ENCODE measurements at regions not wholly inside any gene's neighbourhood (a gene's known extent, or its start where the extent isn't known, plus 50 kb on each side); places are given as distances from the start of the nearest gene placed in this dataset.

GRCh38 chr10:131475043-131475442 is 163.5 kb upstream of the TCERG1L start:
- H3K27me3 ChIP-seq (replicated peaks; ENCODE audit: insufficient read depth, low read depth, low read length, poor library complexity) = no peaks in the 10 kb centered on the region
- ChIA-PET POLR2A (ENCODE audit: low non-redundant PET) (no interaction called here), CTCF (interaction anchor here (0.5 kb wide), 1 partner anchor 56 kb away, joined by 5 read pairs; no protein-coding TSS in a partner anchor)
- BruUV-seq (replicated peaks) = no TSS peak
- H3K4me1 ChIP-seq (ENCODE audit: insufficient read depth, low read length, poor library complexity, severe bottlenecking) = no peaks in the 10 kb centered on the region
- no peaks in the 10 kb centered on the region for H3K9me3 ChIP-seq (ENCODE audit: low read depth, low read length, poor library complexity, severe bottlenecking)
- intact Hi-C loops (cut with micrococcal nuclease; ENCODE audit: unreplicated experiment) = no loop called here
- DNase-seq (ENCODE audit: low spot score) = no peak
- no peaks in the 10 kb centered on the region for H3K36me3 ChIP-seq (ENCODE audit: insufficient read depth, low read length, poor library complexity, severe bottlenecking)
- no peak overlapping the region for H3K27ac ChIP-seq (ENCODE audit: low read depth, low read length, poor library complexity, severe bottlenecking)
- no peak overlapping the region for H3K4me3 ChIP-seq (ENCODE audit: low read depth, low read length, poor library complexity, severe bottlenecking)
- TF ChIP-seq EZH2 (IDR thresholded peaks at IDR 0.05; ENCODE audit: borderline replicate concordance, low read depth, low read length, poor library complexity, severe bottlenecking) = no peak
- no peak for TF ChIP-seq CTCF (conservative IDR thresholded peaks at IDR 0.05; ENCODE audit: low read depth, low read length)

- intact Hi-C loops (cut with micrococcal nuclease; ENCODE audit: unreplicated experiment) = no loop called here
- DNase-seq (ENCODE audit: low spot score) = no peak
- Histone ChIP-seq H3K9me3 (ENCODE audit: low read depth, low read length, poor library complexity, severe bottlenecking) (no peaks in the 10 kb centered on the region), H3K4me1 (ENCODE audit: insufficient read depth, low read length, poor library complexity, severe bottlenecking) (no peaks in the 10 kb centered on the region), H3K27ac (ENCODE audit: low read depth, low read length, poor library complexity, severe bottlenecking) (no peak overlapping the region), H3K36me3 (ENCODE audit: insufficient read depth, low read length, poor library complexity, severe bottlenecking) (no peaks in the 10 kb centered on the region), H3K27me3 (replicated peaks; ENCODE audit: insufficient read depth, low read depth, low read length, poor library complexity) (no peaks in the 10 kb centered on the region), H3K4me3 (ENCODE audit: low read depth, low read length, poor library complexity, severe bottlenecking) (no peak overlapping the region)
- BruUV-seq (replicated peaks) = no TSS peak
- no peak for TF ChIP-seq EZH2 (IDR thresholded peaks at IDR 0.05; ENCODE audit: borderline replicate concordance, low read depth, low read length, poor library complexity, severe bottlenecking)
- no peak for TF ChIP-seq CTCF (conservative IDR thresholded peaks at IDR 0.05; ENCODE audit: low read depth, low read length)
- POLR2A ChIA-PET (ENCODE audit: low non-redundant PET) = no interaction called here
- CTCF ChIA-PET = interaction anchor here (0.5 kb wide), 1 partner anchor 56 kb away, joined by 5 read pairs; no protein-coding TSS in a partner anchor
These were observed 164.3 kb upstream of the TCERG1L start for GRCh38 chr10:131475803-131476202.

GRCh38 chr10:131477457-131478121 is 166.1 kb upstream of the TCERG1L start:
- Histone ChIP-seq H3K27me3 (replicated peaks; ENCODE audit: insufficient read depth, low read depth, low read length, poor library complexity) (no peaks in the 10 kb centered on the region), H3K36me3 (ENCODE audit: insufficient read depth, low read length, poor library complexity, severe bottlenecking) (no peaks in the 10 kb centered on the region), H3K4me1 (ENCODE audit: insufficient read depth, low read length, poor library complexity, severe bottlenecking) (no peaks in the 10 kb centered on the region), H3K9me3 (ENCODE audit: low read depth, low read length, poor library complexity, severe bottlenecking) (no peaks in the 10 kb centered on the region), H3K4me3 (ENCODE audit: low read depth, low read length, poor library complexity, severe bottlenecking) (no peak overlapping the region), H3K27ac (ENCODE audit: low read depth, low read length, poor library complexity, severe bottlenecking) (no peak overlapping the region)
- TF ChIP-seq CTCF (conservative IDR thresholded peaks at IDR 0.05; ENCODE audit: low read depth, low read length) (no peak), EZH2 (IDR thresholded peaks at IDR 0.05; ENCODE audit: borderline replicate concordance, low read depth, low read length, poor library complexity, severe bottlenecking) (no peak)
- intact Hi-C loops (cut with micrococcal nuclease; ENCODE audit: unreplicated experiment) = no loop called here
- POLR2A ChIA-PET (ENCODE audit: low non-redundant PET) = no interaction called here
- CTCF ChIA-PET = no interaction called here
- DNase-seq (ENCODE audit: low spot score) = no peak
- BruUV-seq (replicated peaks) = no TSS peak
